ENCODE measurements at regions not wholly inside any gene's neighbourhood (a gene's known extent, or its start where the extent isn't known, plus 50 kb on each side); places are given as distances from the start of the nearest gene placed in this dataset.

- no peak for DNase-seq
Observed at GRCh38 chr12:75711271-75711670, 199.9 kb upstream of the KRR1 start.

GRCh38 chr12:75710361-75711069 lies 199.1 kb upstream of the KRR1 start:
- Histone ChIP-seq H3K27me3 (no peaks in the 10 kb centered on the region), H3K9me3 (replicated peaks) (no peaks in the 10 kb centered on the region), H3K36me3 (no peaks in the 10 kb centered on the region), H3K4me1 (peaks cover 35% of the 10 kb centered on the region), H3K4me3 (no peak overlapping the region), H3K27ac (no peak overlapping the region)
- DNase-seq = no peak

More at GRCh38 chr12:75711271-75711670, 199.9 kb upstream of the KRR1 start:
- Histone ChIP-seq H3K36me3 (no peaks in the 10 kb centered on the region), H3K9me3 (replicated peaks) (no peaks in the 10 kb centered on the region), H3K4me1 (peaks cover 35% of the 10 kb centered on the region), H3K4me3 (no peak overlapping the region), H3K27me3 (no peaks in the 10 kb centered on the region), H3K27ac (no peak overlapping the region)

- no peak for DNase-seq
- no peak overlapping the region for H3K27ac ChIP-seq
- H3K4me1 ChIP-seq = peaks cover 35% of the 10 kb centered on the region
- no peaks in the 10 kb centered on the region for H3K27me3 ChIP-seq
- H3K9me3 ChIP-seq (replicated peaks) = no peaks in the 10 kb centered on the region
- no peak overlapping the region for H3K4me3 ChIP-seq
- no peaks in the 10 kb centered on the region for H3K36me3 ChIP-seq
Observed at GRCh38 chr12:75709503-75709902, 198.1 kb upstream of the KRR1 start.

GRCh38 chr12:75708802-75709201 lies 197.4 kb upstream of the KRR1 start:
- Histone ChIP-seq H3K9me3 (replicated peaks) (no peaks in the 10 kb centered on the region), H3K4me1 (peaks cover 34% of the 10 kb centered on the region), H3K27me3 (no peaks in the 10 kb centered on the region), H3K27ac (no peak overlapping the region), H3K36me3 (no peaks in the 10 kb centered on the region), H3K4me3 (no peak overlapping the region)
- no peak for DNase-seq

- H3K27ac ChIP-seq = no peak overlapping the region
- no peak for DNase-seq
- H3K9me3 ChIP-seq (replicated peaks) = no peaks in the 10 kb centered on the region
- H3K4me1 ChIP-seq = peaks cover 33% of the 10 kb centered on the region
- H3K36me3 ChIP-seq = no peaks in the 10 kb centered on the region
- H3K27me3 ChIP-seq = no peaks in the 10 kb centered on the region
- H3K4me3 ChIP-seq = no peak overlapping the region
Observed at GRCh38 chr12:75707983-75708382, 196.6 kb upstream of the KRR1 start.

GRCh38 chr12:75706786-75707605 lies 195.6 kb upstream of the KRR1 start:
- H3K27me3 ChIP-seq = no peaks in the 10 kb centered on the region
- DNase-seq = peak; percentile 22 to 73
- H3K36me3 ChIP-seq = no peaks in the 10 kb centered on the region
- H3K4me3 ChIP-seq = peak overlapping the region; percentile 4; the same call in 1 of the 2 replicates
- H3K9me3 ChIP-seq (replicated peaks) = no peaks in the 10 kb centered on the region
- H3K4me1 ChIP-seq = peaks cover 33% of the 10 kb centered on the region
- peak overlapping the region; percentile 64 for H3K27ac ChIP-seq

- peak; percentile 94 to 97 for DNase-seq
- no peaks in the 10 kb centered on the region for H3K36me3 ChIP-seq
- H3K4me1 ChIP-seq = peaks cover 33% of the 10 kb centered on the region
Observed at GRCh38 chr12:75705749-75706711, 194.6 kb upstream of the KRR1 start.

GRCh38 chr12:75704664-75705063 lies 193.3 kb upstream of the KRR1 start:
- Histone ChIP-seq H3K4me1 (peaks cover 33% of the 10 kb centered on the region), H3K36me3 (no peaks in the 10 kb centered on the region), H3K9me3 (replicated peaks) (no peaks in the 10 kb centered on the region), H3K27me3 (no peaks in the 10 kb centered on the region), H3K27ac (peak overlapping the region; percentile 64), H3K4me3 (peak overlapping the region; percentile 24)
- peak; percentile 33 to 73 for DNase-seq

More at GRCh38 chr12:75705749-75706711, 194.6 kb upstream of the KRR1 start:
- no peaks in the 10 kb centered on the region for H3K27me3 ChIP-seq
- peak overlapping the region; percentile 64 for H3K27ac ChIP-seq
- no peaks in the 10 kb centered on the region for H3K9me3 ChIP-seq (replicated peaks)
- H3K4me3 ChIP-seq = peak overlapping the region; percentile 4; the same call in 1 of the 2 replicates

GRCh38 chr12:75704208-75704607 lies 192.8 kb upstream of the KRR1 start:
- H3K4me3 ChIP-seq = no peak overlapping the region
- no peaks in the 10 kb centered on the region for H3K9me3 ChIP-seq (replicated peaks)
- DNase-seq = no peak
- no peaks in the 10 kb centered on the region for H3K36me3 ChIP-seq
- H3K4me1 ChIP-seq = peaks cover 33% of the 10 kb centered on the region
- H3K27ac ChIP-seq = no peak overlapping the region
- H3K27me3 ChIP-seq = no peaks in the 10 kb centered on the region

- H3K36me3 ChIP-seq = no peaks in the 10 kb centered on the region
- peaks cover 33% of the 10 kb centered on the region for H3K4me1 ChIP-seq
- H3K27me3 ChIP-seq = no peaks in the 10 kb centered on the region
- no peak overlapping the region for H3K4me3 ChIP-seq
- no peaks in the 10 kb centered on the region for H3K9me3 ChIP-seq (replicated peaks)
- DNase-seq = no peak
- H3K27ac ChIP-seq = no peak overlapping the region
Observed at GRCh38 chr12:75703131-75703530, 191.7 kb upstream of the KRR1 start.

GRCh38 chr12:75702477-75703093 lies 191.2 kb upstream of the KRR1 start:
- Histone ChIP-seq H3K9me3 (replicated peaks) (no peaks in the 10 kb centered on the region), H3K4me1 (peaks cover 32% of the 10 kb centered on the region), H3K4me3 (no peak overlapping the region), H3K27me3 (no peaks in the 10 kb centered on the region), H3K27ac (no peak overlapping the region), H3K36me3 (no peaks in the 10 kb centered on the region)
- DNase-seq = no peak

- H3K4me3 ChIP-seq = no peak overlapping the region
- H3K9me3 ChIP-seq (replicated peaks) = no peaks in the 10 kb centered on the region
- H3K27ac ChIP-seq = no peak overlapping the region
- H3K4me1 ChIP-seq = peaks cover 25% of the 10 kb centered on the region
- H3K36me3 ChIP-seq = no peaks in the 10 kb centered on the region
- H3K27me3 ChIP-seq = no peaks in the 10 kb centered on the region
- DNase-seq = no peak
Observed at GRCh38 chr12:75701859-75702258, 190.4 kb upstream of the KRR1 start.

GRCh38 chr12:75699728-75700496 lies 188.5 kb upstream of the KRR1 start:
- Histone ChIP-seq H3K27me3 (no peaks in the 10 kb centered on the region), H3K9me3 (replicated peaks) (no peaks in the 10 kb centered on the region), H3K36me3 (no peaks in the 10 kb centered on the region), H3K4me3 (no peak overlapping the region), H3K27ac (no peak overlapping the region), H3K4me1 (peaks cover 9% of the 10 kb centered on the region)
- peak in 1 of 2 experiments; percentile 53 for DNase-seq

Data from SJCRH30 (cell line).